ENCODE measurements at regions not wholly inside any gene's neighbourhood (a gene's known extent, or its start where the extent isn't known, plus 50 kb on each side); places are given as distances from the start of the nearest gene placed in this dataset.

DNA sequence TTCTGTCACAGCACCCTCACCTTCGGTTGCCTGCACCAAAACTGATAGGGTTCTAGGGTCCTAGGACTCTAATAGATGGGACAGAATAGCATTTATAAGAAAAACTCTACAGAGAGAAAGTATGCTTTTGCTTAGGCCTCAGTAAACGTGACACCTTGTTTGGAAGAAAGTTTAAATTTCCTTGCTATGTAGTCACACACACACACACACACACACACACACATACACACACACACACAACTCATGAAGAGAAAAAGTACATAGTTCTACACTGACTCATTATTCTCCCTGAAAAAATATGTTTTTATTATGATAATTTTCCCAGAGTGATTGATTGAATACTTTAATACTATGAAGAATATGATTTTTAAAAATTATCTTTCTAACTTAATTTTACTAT is 220.8 kb upstream of the SNX19 start:
- H4K20me1 ChIP-seq (ENCODE audit: insufficient read depth, low read length) = no peaks in the 10 kb centered on the region
- H3F3A ChIP-seq (ENCODE audit: insufficient read depth, low read length) = no peaks in the 10 kb centered on the region
- H3K4me1 ChIP-seq (ENCODE audit: insufficient read depth, low read length, severe bottlenecking) = no peaks in the 10 kb centered on the region
- no peaks in the 10 kb centered on the region for H3K27me3 ChIP-seq (ENCODE audit: insufficient read depth, low read length)
- no peaks in the 10 kb centered on the region for H3K36me3 ChIP-seq (ENCODE audit: insufficient read depth, low read length)
- TF ChIP-seq EZH2 (IDR thresholded peaks at IDR 0.05; ENCODE audit: borderline replicate concordance, low read length) = no peak
- TF ChIP-seq, protein P1, sequence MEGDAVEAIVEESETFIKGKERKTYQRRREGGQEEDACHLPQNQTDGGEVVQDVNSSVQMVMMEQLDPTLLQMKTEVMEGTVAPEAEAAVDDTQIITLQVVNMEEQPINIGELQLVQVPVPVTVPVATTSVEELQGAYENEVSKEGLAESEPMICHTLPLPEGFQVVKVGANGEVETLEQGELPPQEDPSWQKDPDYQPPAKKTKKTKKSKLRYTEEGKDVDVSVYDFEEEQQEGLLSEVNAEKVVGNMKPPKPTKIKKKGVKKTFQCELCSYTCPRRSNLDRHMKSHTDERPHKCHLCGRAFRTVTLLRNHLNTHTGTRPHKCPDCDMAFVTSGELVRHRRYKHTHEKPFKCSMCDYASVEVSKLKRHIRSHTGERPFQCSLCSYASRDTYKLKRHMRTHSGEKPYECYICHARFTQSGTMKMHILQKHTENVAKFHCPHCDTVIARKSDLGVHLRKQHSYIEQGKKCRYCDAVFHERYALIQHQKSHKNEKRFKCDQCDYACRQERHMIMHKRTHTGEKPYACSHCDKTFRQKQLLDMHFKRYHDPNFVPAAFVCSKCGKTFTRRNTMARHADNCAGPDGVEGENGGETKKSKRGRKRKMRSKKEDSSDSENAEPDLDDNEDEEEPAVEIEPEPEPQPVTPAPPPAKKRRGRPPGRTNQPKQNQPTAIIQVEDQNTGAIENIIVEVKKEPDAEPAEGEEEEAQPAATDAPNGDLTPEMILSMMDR (IDR thresholded peaks at IDR 0.05; ENCODE audit: low read length) = no peak
- no peaks in the 10 kb centered on the region for H3K9me3 ChIP-seq (ENCODE audit: low read length)
- H3K27ac ChIP-seq (ENCODE audit: low read depth, low read length, poor library complexity, severe bottlenecking) = no peak overlapping the region
- no peaks in the 10 kb centered on the region for H3K79me2 ChIP-seq (ENCODE audit: insufficient read depth, low read length)
- no peak overlapping the region for H3K9ac ChIP-seq (ENCODE audit: low read length)
- H3K9me2 ChIP-seq (ENCODE audit: low read depth, low read length) = no peaks in the 10 kb centered on the region
- no peak overlapping the region for H3K4me2 ChIP-seq (ENCODE audit: low read length)
- no peak overlapping the region for H2AFZ ChIP-seq (ENCODE audit: low read length)
- H3K4me3 ChIP-seq (ENCODE audit: low read depth, low read length, poor library complexity, severe bottlenecking) = no peak overlapping the region

DNA sequence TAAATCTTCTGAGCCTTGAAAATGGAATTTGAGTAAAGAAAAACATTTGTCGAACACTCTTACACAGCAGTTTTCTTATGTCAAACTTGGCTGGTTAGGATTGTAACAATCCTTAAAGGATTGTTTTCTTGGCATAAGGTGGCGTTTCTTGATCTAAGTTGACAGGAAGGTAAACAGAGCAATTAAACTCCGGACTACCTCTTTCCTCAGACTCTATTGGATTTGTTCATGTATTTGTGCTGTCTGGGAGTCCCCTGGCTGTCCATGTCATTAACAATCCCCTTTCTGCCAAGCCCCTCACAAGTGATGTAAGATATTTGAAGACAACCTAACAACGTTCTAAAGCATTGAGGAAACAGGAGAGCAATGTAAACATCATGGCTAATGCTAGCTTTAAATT is 222.5 kb upstream of the SNX19 start:
- H3K36me3 ChIP-seq (ENCODE audit: insufficient read depth, low read length) = no peaks in the 10 kb centered on the region
- no peaks in the 10 kb centered on the region for H3K9me3 ChIP-seq (ENCODE audit: low read length)
- TF ChIP-seq EZH2 (IDR thresholded peaks at IDR 0.05; ENCODE audit: borderline replicate concordance, low read length) = no peak
- TF ChIP-seq, protein P1 (IDR thresholded peaks at IDR 0.05; ENCODE audit: low read length) = no peak
- H3K27me3 ChIP-seq (ENCODE audit: insufficient read depth, low read length) = no peaks in the 10 kb centered on the region
- no peak overlapping the region for H3K9ac ChIP-seq (ENCODE audit: low read length)
- H3K4me1 ChIP-seq (ENCODE audit: insufficient read depth, low read length, severe bottlenecking) = no peaks in the 10 kb centered on the region
- H3K9me2 ChIP-seq (ENCODE audit: low read depth, low read length) = no peaks in the 10 kb centered on the region
- no peak overlapping the region for H3K27ac ChIP-seq (ENCODE audit: low read depth, low read length, poor library complexity, severe bottlenecking)
- no peak overlapping the region for H3K4me3 ChIP-seq (ENCODE audit: low read depth, low read length, poor library complexity, severe bottlenecking)
- no peak overlapping the region for H2AFZ ChIP-seq (ENCODE audit: low read length)
- H3K79me2 ChIP-seq (ENCODE audit: insufficient read depth, low read length) = no peaks in the 10 kb centered on the region
- no peak overlapping the region for H3K4me2 ChIP-seq (ENCODE audit: low read length)
- no peaks in the 10 kb centered on the region for H3F3A ChIP-seq (ENCODE audit: insufficient read depth, low read length)
- H4K20me1 ChIP-seq (ENCODE audit: insufficient read depth, low read length) = no peaks in the 10 kb centered on the region

DNA sequence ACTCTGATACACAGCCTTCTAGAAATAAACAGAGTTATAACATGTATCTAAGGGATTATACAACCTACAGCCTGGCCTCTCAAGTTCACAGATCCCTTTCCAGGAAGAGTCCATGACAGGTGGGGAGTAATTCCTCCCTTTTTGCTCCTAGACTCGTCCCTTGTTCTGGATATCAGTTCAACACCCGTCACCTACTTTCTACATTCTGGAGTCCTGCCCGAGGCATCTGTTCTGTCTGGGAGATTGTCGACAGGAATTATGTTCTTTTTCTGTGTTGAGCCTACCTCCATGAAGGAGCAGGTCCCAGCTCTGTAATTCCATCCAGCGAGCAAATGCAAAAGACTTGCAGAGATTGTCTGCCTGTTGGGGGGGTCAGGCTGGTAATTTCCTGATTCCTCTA is 224.6 kb upstream of the NTM start:
- Histone ChIP-seq H3K4me1 (ENCODE audit: insufficient read depth, low read length, severe bottlenecking) (no peaks in the 10 kb centered on the region), H3K79me2 (ENCODE audit: insufficient read depth, low read length) (no peaks in the 10 kb centered on the region), H3K4me2 (ENCODE audit: low read length) (no peak overlapping the region), H3K27me3 (ENCODE audit: insufficient read depth, low read length) (no peaks in the 10 kb centered on the region), H3K27ac (ENCODE audit: low read depth, low read length, poor library complexity, severe bottlenecking) (no peak overlapping the region), H3K36me3 (ENCODE audit: insufficient read depth, low read length) (no peaks in the 10 kb centered on the region), H4K20me1 (ENCODE audit: insufficient read depth, low read length) (no peaks in the 10 kb centered on the region), H3K9me3 (ENCODE audit: low read length) (no peaks in the 10 kb centered on the region), H3K9ac (ENCODE audit: low read length) (no peak overlapping the region), H3K4me3 (ENCODE audit: low read depth, low read length, poor library complexity, severe bottlenecking) (no peak overlapping the region), H3K9me2 (ENCODE audit: low read depth, low read length) (no peaks in the 10 kb centered on the region), H3F3A (ENCODE audit: insufficient read depth, low read length) (no peaks in the 10 kb centered on the region), H2AFZ (ENCODE audit: low read length) (no peak overlapping the region)
- TF ChIP-seq, protein P1 (IDR thresholded peaks at IDR 0.05; ENCODE audit: low read length) = no peak
- no peak for TF ChIP-seq EZH2 (IDR thresholded peaks at IDR 0.05; ENCODE audit: borderline replicate concordance, low read length)

Data from OCI-LY1 (cell line).